ENCODE measurements at regions not wholly inside any gene's neighbourhood (a gene's known extent, or its start where the extent isn't known, plus 50 kb on each side); places are given as distances from the start of the nearest gene placed in this dataset.
"Not testable (repeated sequence)": the region's sequence is repeated elsewhere in the genome, so short reads cannot be mapped to it uniquely, and the experiment has no call there.

- DNase-seq (ENCODE audit: low spot score) = no peak
Observed at GRCh38 chr2:22361571-22361970, 1023.4 kb upstream of the KLHL29 start.

GRCh38 chr2:22375096-22375495 is 1009.9 kb upstream of the KLHL29 start:
- DNase-seq (ENCODE audit: low spot score) = no peak

GRCh38 chr2:22377268-22377667 is 1007.7 kb upstream of the KLHL29 start:
- no peak for DNase-seq (ENCODE audit: low spot score)

- no peak for DNase-seq (ENCODE audit: low spot score)
Observed at GRCh38 chr2:22382479-22383169, 1002.4 kb upstream of the KLHL29 start.

- no peak for DNase-seq (ENCODE audit: low spot score)
Observed at GRCh38 chr2:22397847-22398246, 987.1 kb upstream of the KLHL29 start.

- no peak for DNase-seq (ENCODE audit: low spot score)
Observed at GRCh38 chr2:22403748-22404147, 981.2 kb upstream of the KLHL29 start.

- no peak for DNase-seq (ENCODE audit: low spot score)
Observed at GRCh38 chr2:22406625-22407024, 978.4 kb upstream of the KLHL29 start.

GRCh38 chr2:22420076-22420475 is 964.9 kb upstream of the KLHL29 start:
- no peak for DNase-seq (ENCODE audit: low spot score)

- no peak for DNase-seq (ENCODE audit: low spot score)
Observed at GRCh38 chr2:22442051-22442450, 942.9 kb upstream of the KLHL29 start.

- DNase-seq (ENCODE audit: low spot score) = no peak
Observed at GRCh38 chr2:22444281-22444680, 940.7 kb upstream of the KLHL29 start.

- DNase-seq (ENCODE audit: low spot score) = peak; percentile 24
Observed at GRCh38 chr2:22449696-22450095, 935.3 kb upstream of the KLHL29 start.

GRCh38 chr2:22450831-22451230 is 934.1 kb upstream of the KLHL29 start:
- DNase-seq (ENCODE audit: low spot score) = no peak

GRCh38 chr2:22454826-22455485 is 930.0 kb upstream of the KLHL29 start:
- DNase-seq (ENCODE audit: low spot score) = no peak

- no peak for DNase-seq (ENCODE audit: low spot score)
Observed at GRCh38 chr2:22458440-22458839, 926.5 kb upstream of the KLHL29 start.

- DNase-seq (ENCODE audit: low spot score) = not testable (repeated sequence)
Observed at GRCh38 chr2:22475103-22475502, 909.9 kb upstream of the KLHL29 start.

- no peak for DNase-seq (ENCODE audit: low spot score)
Observed at GRCh38 chr2:22478329-22478728, 906.6 kb upstream of the KLHL29 start.

- no peak for DNase-seq (ENCODE audit: low spot score)
Observed at GRCh38 chr2:22481486-22482259, 903.3 kb upstream of the KLHL29 start.

- DNase-seq (ENCODE audit: low spot score) = no peak
Observed at GRCh38 chr2:22483036-22483435, 901.9 kb upstream of the KLHL29 start.

- no peak for DNase-seq (ENCODE audit: low spot score)
Observed at GRCh38 chr2:22485486-22485885, 899.5 kb upstream of the KLHL29 start.

- no peak for DNase-seq (ENCODE audit: low spot score)
Observed at GRCh38 chr2:22486343-22486742, 898.6 kb upstream of the KLHL29 start.

GRCh38 chr2:22487036-22487435 is 897.9 kb upstream of the KLHL29 start:
- no peak for DNase-seq (ENCODE audit: low spot score)

GRCh38 chr2:22487541-22487940 is 897.4 kb upstream of the KLHL29 start:
- no peak for DNase-seq (ENCODE audit: low spot score)

GRCh38 chr2:22491442-22491841 is 893.5 kb upstream of the KLHL29 start:
- no peak for DNase-seq (ENCODE audit: low spot score)

All from SW480 (cell line).